Uterus (tissue), 3 donors: ENCODE measurements at regions not wholly inside any gene's neighbourhood (a gene's known extent, or its start where the extent isn't known, plus 50 kb on each side); places are given as distances from the start of the nearest gene placed in this dataset.

Experiments used
- DNase-seq, 2 donors: peaks; one replicate each; pipeline ENCODE4 v3.0.0-alpha.2; 2019 to 2020
- H3K27ac ChIP-seq, 2 donors: fragments of 200-600 bp; sonication (generic); 1 replicate in 1 of 2; 2 replicates in 1 of 2; pipeline ENCODE4 v1.5.1; 2016 to 2018
- H3K27me3 ChIP-seq, 2 donors: fragments of 200-600 bp; sonication (generic); one replicate each; pipeline ENCODE4 v1.5.1; 2018 to 2019; ENCODE audit warnings: control low read depth in 1 of 2
- H3K36me3 ChIP-seq, 2 donors: fragments of 200-600 bp; sonication (generic); one replicate each; pipeline ENCODE4 v1.5.1; 2019; ENCODE audit warnings: control low read depth in 1 of 2
- H3K4me1 ChIP-seq, 2 donors: fragments of 200-600 bp; sonication (generic); one replicate each; pipeline ENCODE4 v1.5.1; 2018 to 2019; ENCODE audit warnings: control low read depth in 1 of 2
- H3K4me3 ChIP-seq, 2 donors: fragments of 200-600 bp; sonication (generic); 1 replicate in 1 of 2; 2 replicates in 1 of 2; pipeline ENCODE4 v1.5.1; 2018 to 2019; ENCODE audit warnings: mild to moderate bottlenecking in 1 of 2
- H3K9me3 ChIP-seq, 2 donors: fragments of 200-600 bp; sonication (generic); one replicate each; pipeline ENCODE4 v1.5.1; 2019; ENCODE audit warnings: control low read depth in 1 of 2
- CTCF ChIP-seq, 4 experiments: fragments of 200-600 bp in 2 of 4; fragments of 450-650 bp in 2 of 4; sonication (generic) in 2 of 4; IDR thresholded peaks; one replicate each; pipeline ENCODE4 v1.5.1; 2016 to 2019; ENCODE audit warnings: antibody characterized with exemption in 4 of 4, mild to moderate bottlenecking in 2 of 4, moderate library complexity in 1 of 4
- POLR2A ChIP-seq, 2 donors: fragments of 450-650 bp; IDR thresholded peaks; one replicate each; pipeline ENCODE4 v1.6.1; 2016; ENCODE audit warnings: antibody characterized with exemption in 2 of 2, mild to moderate bottlenecking in 1 of 2, moderate library complexity in 1 of 2
- intact Hi-C: fragments of 100-400 bp; cut with DNase I; formaldehyde crosslinking; loops from one replicate; pipeline ENCODE4 v1.15.1; 2023; ENCODE audit warnings: low total_unique reads
- donor health status: DM: yes; HTN: yes; CAD: no.

GRCh38 chr11:10946072-10946471 lies 88.2 kb upstream of the ZBED5 start:
- Histone ChIP-seq H3K27me3 (no peaks in the 10 kb centered on the region), H3K9me3 (no peaks in the 10 kb centered on the region), H3K4me1 (no peaks in the 10 kb centered on the region), H3K4me3 (no peak overlapping the region), H3K36me3 (no peaks in the 10 kb centered on the region), H3K27ac (no peak overlapping the region)
- DNase-seq: no peak
- intact Hi-C loops: no loop called here
- TF ChIP-seq CTCF (IDR thresholded peaks at IDR 0.05) (no peak), POLR2A (IDR thresholded peaks at IDR 0.05) (no peak)

- no peaks in the 10 kb centered on the region for H3K4me1 ChIP-seq
- DNase-seq: no peak
- no peak overlapping the region for H3K4me3 ChIP-seq
- TF ChIP-seq CTCF (IDR thresholded peaks at IDR 0.05) (no peak), POLR2A (IDR thresholded peaks at IDR 0.05) (no peak)
- intact Hi-C loops: no loop called here
- H3K27ac ChIP-seq: no peak overlapping the region
- H3K36me3 ChIP-seq: no peaks in the 10 kb centered on the region
- no peaks in the 10 kb centered on the region for H3K27me3 ChIP-seq
- no peaks in the 10 kb centered on the region for H3K9me3 ChIP-seq
These were observed 87.3 kb upstream of the ZBED5 start for GRCh38 chr11:10945196-10945595.

GRCh38 chr11:10943968-10944367 lies 86.1 kb upstream of the ZBED5 start:
- Histone ChIP-seq H3K36me3 (no peaks in the 10 kb centered on the region), H3K4me1 (no peaks in the 10 kb centered on the region), H3K9me3 (no peaks in the 10 kb centered on the region), H3K4me3 (no peak overlapping the region), H3K27ac (no peak overlapping the region), H3K27me3 (no peaks in the 10 kb centered on the region)
- intact Hi-C loops: no loop called here
- DNase-seq: no peak
- TF ChIP-seq POLR2A (IDR thresholded peaks at IDR 0.05): no peak
- no peak for TF ChIP-seq CTCF (IDR thresholded peaks at IDR 0.05)

GRCh38 chr11:10942620-10943019 lies 84.8 kb upstream of the ZBED5 start:
- Histone ChIP-seq H3K9me3 (no peaks in the 10 kb centered on the region), H3K4me1 (no peaks in the 10 kb centered on the region), H3K36me3 (no peaks in the 10 kb centered on the region), H3K27me3 (no peaks in the 10 kb centered on the region), H3K4me3 (no peak overlapping the region), H3K27ac (no peak overlapping the region)
- intact Hi-C loops: no loop called here
- no peak for TF ChIP-seq POLR2A (IDR thresholded peaks at IDR 0.05)
- no peak for TF ChIP-seq CTCF (IDR thresholded peaks at IDR 0.05)
- DNase-seq: no peak

GRCh38 chr11:10941871-10942270 lies 84.0 kb upstream of the ZBED5 start:
- Histone ChIP-seq H3K27me3 (no peaks in the 10 kb centered on the region), H3K9me3 (no peaks in the 10 kb centered on the region), H3K4me1 (no peaks in the 10 kb centered on the region), H3K4me3 (no peak overlapping the region), H3K36me3 (no peaks in the 10 kb centered on the region), H3K27ac (no peak overlapping the region)
- no peak for DNase-seq
- no peak for TF ChIP-seq POLR2A (IDR thresholded peaks at IDR 0.05)
- no peak for TF ChIP-seq CTCF (IDR thresholded peaks at IDR 0.05)
- intact Hi-C loops: no loop called here
